Loucy (cell line): ENCODE measurements at regions not wholly inside any gene's neighbourhood (a gene's known extent, or its start where the extent isn't known, plus 50 kb on each side); places are given as distances from the start of the nearest gene placed in this dataset.
"Not testable (repeated sequence)": the region's sequence is repeated elsewhere in the genome, so short reads cannot be mapped to it uniquely, and the experiment has no call there.

Experiments used
- CTCF ChIP-seq: fragments of 200-600 bp; sonication (generic); conservative IDR thresholded peaks from 2 replicates; pipeline ENCODE4 v1.5.1; 2014; ENCODE audit warnings: mild to moderate bottlenecking, antibody characterized with exemption, low read length
- EZH2phosphoT487 ChIP-seq: fragments of 200-600 bp; IDR thresholded peaks from 2 replicates; pipeline ENCODE4 v1.6.1; 2018; ENCODE audit warnings: antibody characterized with exemption, mild to moderate bottlenecking, moderate library complexity, borderline replicate concordance

- not testable (repeated sequence) for TF ChIP-seq CTCF, EZH2phosphoT487
These were observed 820.0 kb downstream of the ZPLD1 start for GRCh38 chr3:103254827-103255226.
